Right kidney (tissue), 1 donor: ENCODE measurements at regions not wholly inside any gene's neighbourhood (a gene's known extent, or its start where the extent isn't known, plus 50 kb on each side); places are given as distances from the start of the nearest gene placed in this dataset.

Experiments
- DNase-seq: peaks from one replicate; pipeline ENCODE4 v3.0.0-alpha.2; 2016

GRCh38 chr4:187934766-187935165 lies 60.8 kb upstream of the ZFP42 start:
- no peak for DNase-seq

- no peak for DNase-seq
These were observed 58.0 kb upstream of the ZFP42 start for GRCh38 chr4:187937557-187937956.

GRCh38 chr4:187940299-187940698 lies 55.3 kb upstream of the ZFP42 start:
- no peak for DNase-seq

GRCh38 chr4:187942968-187943367 lies 52.6 kb upstream of the ZFP42 start:
- no peak for DNase-seq

GRCh38 chr4:187944179-187944578 lies 51.4 kb upstream of the ZFP42 start:
- DNase-seq, result no peak
